Natural killer cell treated with Interleukin-12 subunit alpha and Interleukin-12 subunit beta and Interleukin-15 and Interleukin-18, amount 100 ng/mL, for 72 hours (primary cell): ENCODE measurements at regions not wholly inside any gene's neighbourhood (a gene's known extent, or its start where the extent isn't known, plus 50 kb on each side); places are given as distances from the start of the nearest gene placed in this dataset.
"Not testable (repeated sequence)": the region's sequence is repeated elsewhere in the genome, so short reads cannot be mapped to it uniquely, and the experiment has no call there.

ENCODE experiments used
- ATAC-seq, 2 donors: fragments of 150-1000 bp; cut with Tn5 transposase in 1 of 2; sonication (Bioruptor Pico), chemical (Tn5 transposase) in 1 of 2; 2 replicates each; pipeline ENCODE4 v1.10.0; 2021
- DNase-seq: peaks from one replicate; pipeline ENCODE4 v3.0.0; 2022; ENCODE audit warnings: low spot score
- H3K27ac Mint-ChIP-seq, 2 donors: 1 replicate in 1 of 2; 2 replicates in 1 of 2; pipeline ENCODE4 v1.8.0; 2022; ENCODE audit warnings: mixed read lengths in 2 of 2, mild to moderate bottlenecking in 1 of 2, moderate library complexity in 1 of 2
- H3K27me3 Mint-ChIP-seq, 2 donors: 1 replicate in 1 of 2; 2 replicates in 1 of 2; pipeline ENCODE4 v1.8.0; 2022; ENCODE audit warnings: mixed read lengths in 2 of 2
- H3K36me3 Mint-ChIP-seq: one replicate; pipeline ENCODE4 v1.8.0; 2022; ENCODE audit warnings: mixed read lengths
- H3K4me1 Mint-ChIP-seq, 2 donors: 1 replicate in 1 of 2; 2 replicates in 1 of 2; pipeline ENCODE4 v1.8.0; 2022; ENCODE audit warnings: low read depth in 2 of 2, mixed read lengths in 2 of 2, mild to moderate bottlenecking in 1 of 2
- H3K4me3 Mint-ChIP-seq: one replicate; pipeline ENCODE4 v1.8.0; 2022; ENCODE audit warnings: mixed read lengths
- H3K9me3 Mint-ChIP-seq: 2 replicates; pipeline ENCODE4 v1.8.0; 2022; ENCODE audit warnings: mixed read lengths

- no peaks in the 10 kb centered on the region for H3K9me3 Mint-ChIP-seq
- no peaks in the 10 kb centered on the region for H3K36me3 Mint-ChIP-seq
Measured at GRCh38 chr3:140769951-140770350, 92.1 kb downstream of the TRIM42 start.

GRCh38 chr3:140770977-140771667 lies 93.3 kb downstream of the TRIM42 start:
- no peaks in the 10 kb centered on the region for H3K4me1 Mint-ChIP-seq
- H3K27ac Mint-ChIP-seq = no peak overlapping the region
- no peaks in the 10 kb centered on the region for H3K36me3 Mint-ChIP-seq
- peaks cover 7 to 20% of the 10 kb centered on the region in 2 donors for H3K27me3 Mint-ChIP-seq
- no peaks in the 10 kb centered on the region for H3K9me3 Mint-ChIP-seq
- H3K4me3 Mint-ChIP-seq = no peak overlapping the region
- no peak for ATAC-seq
- no peak for DNase-seq

More at GRCh38 chr3:140769951-140770350, 92.1 kb downstream of the TRIM42 start:
- Mint-ChIP-seq H3K4me1 (no peaks in the 10 kb centered on the region), H3K27me3 (peaks cover 10 to 20% of the 10 kb centered on the region in 2 donors), H3K4me3 (no peak overlapping the region), H3K27ac (no peak overlapping the region)
- DNase-seq = no peak
- no peak for ATAC-seq

- H3K36me3 Mint-ChIP-seq = no peaks in the 10 kb centered on the region
- H3K27ac Mint-ChIP-seq = no peak overlapping the region
- DNase-seq = no peak
- H3K4me3 Mint-ChIP-seq = no peak overlapping the region
- H3K27me3 Mint-ChIP-seq = peaks cover 5 to 22% of the 10 kb centered on the region in 2 donors
- H3K4me1 Mint-ChIP-seq = no peaks in the 10 kb centered on the region
- no peak for ATAC-seq
- H3K9me3 Mint-ChIP-seq = peaks cover 5% of the 10 kb centered on the region
Measured at GRCh38 chr3:140777631-140778233, 99.9 kb downstream of the TRIM42 start.

- H3K27me3 Mint-ChIP-seq = peaks cover 7 to 15% of the 10 kb centered on the region in 2 donors
- DNase-seq (no peak), ATAC-seq (no peak)
- no peak overlapping the region for H3K4me3 Mint-ChIP-seq
- H3K36me3 Mint-ChIP-seq = peaks cover 10% of the 10 kb centered on the region
- H3K27ac Mint-ChIP-seq = no peak overlapping the region
- H3K4me1 Mint-ChIP-seq = no peaks in the 10 kb centered on the region
- H3K9me3 Mint-ChIP-seq = peaks cover 9% of the 10 kb centered on the region
Measured at GRCh38 chr3:140791368-140791767, 113.5 kb downstream of the TRIM42 start.

GRCh38 chr3:140794507-140794906 lies 116.6 kb downstream of the TRIM42 start:
- peaks cover 4 to 15% of the 10 kb centered on the region in 2 donors for H3K27me3 Mint-ChIP-seq
- ATAC-seq (no peak), DNase-seq (no peak)
- H3K27ac Mint-ChIP-seq = no peak overlapping the region
- H3K36me3 Mint-ChIP-seq = peaks cover 10% of the 10 kb centered on the region
- no peaks in the 10 kb centered on the region for H3K4me1 Mint-ChIP-seq
- no peak overlapping the region for H3K4me3 Mint-ChIP-seq
- H3K9me3 Mint-ChIP-seq = peaks cover 9% of the 10 kb centered on the region

DNA sequence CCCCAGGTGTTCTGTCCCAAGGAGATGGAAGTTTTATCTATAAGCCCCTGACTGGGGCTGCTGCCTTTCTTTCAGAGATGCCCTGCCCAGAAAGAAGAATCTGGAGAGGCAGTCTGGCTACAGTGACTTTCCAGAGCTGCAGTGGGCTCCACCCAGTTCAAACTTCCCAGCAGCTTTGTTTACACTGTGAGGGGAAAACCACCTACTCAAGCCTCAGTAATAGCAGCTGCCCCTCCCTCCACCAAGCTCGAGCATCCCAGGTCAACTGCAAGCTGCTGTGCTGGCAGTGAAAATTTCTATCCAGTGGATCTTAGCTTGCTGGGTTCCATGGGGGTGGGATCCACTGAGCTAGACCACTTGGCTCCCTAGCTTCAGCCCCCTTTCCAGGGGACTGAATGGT lies 125.0 kb downstream of the TRIM42 start:
- peaks cover 14% of the 10 kb centered on the region for H3K9me3 Mint-ChIP-seq
- not testable (repeated sequence) for H3K36me3 Mint-ChIP-seq, DNase-seq, ATAC-seq, H3K27ac Mint-ChIP-seq, H3K4me1 Mint-ChIP-seq, H3K4me3 Mint-ChIP-seq
- H3K27me3 Mint-ChIP-seq = peaks cover 0 to 10% of the 10 kb centered on the region in 2 donors

GRCh38 chr3:140809316-140809715 lies 131.5 kb downstream of the TRIM42 start:
- Mint-ChIP-seq H3K9me3 (peaks cover 8% of the 10 kb centered on the region), H3K27me3 (peaks cover 2 to 30% of the 10 kb centered on the region in 2 donors), H3K4me3 (no peak overlapping the region), H3K36me3 (peaks cover 4% of the 10 kb centered on the region), H3K27ac (no peak overlapping the region), H3K4me1 (no peaks in the 10 kb centered on the region)
- DNase-seq (no peak), ATAC-seq (no peak)

- H3K27me3 Mint-ChIP-seq = peaks cover 2 to 35% of the 10 kb centered on the region in 2 donors
- no peak for ATAC-seq
- DNase-seq = no peak
- no peak overlapping the region for H3K27ac Mint-ChIP-seq
- H3K9me3 Mint-ChIP-seq = no peaks in the 10 kb centered on the region
- H3K36me3 Mint-ChIP-seq = no peaks in the 10 kb centered on the region
- no peak overlapping the region for H3K4me3 Mint-ChIP-seq
- H3K4me1 Mint-ChIP-seq = no peaks in the 10 kb centered on the region
Measured at GRCh38 chr3:140816372-140817195, 125.1 kb upstream of the SLC25A36 start.

DNA sequence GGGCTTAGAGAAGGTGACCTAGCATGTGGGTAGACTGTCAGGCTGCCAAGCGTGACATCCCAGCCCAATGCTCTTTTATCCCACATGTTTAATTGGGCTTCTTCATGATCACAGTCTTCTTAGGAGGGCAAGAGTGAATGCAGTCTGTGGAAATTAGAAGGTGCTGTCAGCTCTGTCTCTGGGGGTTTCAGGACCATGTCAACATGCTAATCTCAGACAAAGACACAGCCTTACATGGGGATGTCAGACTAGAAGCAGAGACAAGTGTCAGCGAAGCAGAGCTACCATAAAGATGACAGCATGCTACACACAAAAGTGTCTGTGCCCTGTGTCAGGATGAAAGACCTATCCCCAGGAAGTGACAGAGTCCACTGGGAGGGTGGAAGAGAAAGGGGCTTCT lies 120.1 kb upstream of the SLC25A36 start:
- no peak for ATAC-seq
- H3K9me3 Mint-ChIP-seq = no peaks in the 10 kb centered on the region
- H3K4me1 Mint-ChIP-seq = no peaks in the 10 kb centered on the region
- no peak for DNase-seq
- no peak overlapping the region for H3K27ac Mint-ChIP-seq
- peaks cover 2 to 30% of the 10 kb centered on the region in 2 donors for H3K27me3 Mint-ChIP-seq
- H3K36me3 Mint-ChIP-seq = no peaks in the 10 kb centered on the region
- no peak overlapping the region for H3K4me3 Mint-ChIP-seq

GRCh38 chr3:140822401-140823047 lies 119.1 kb upstream of the SLC25A36 start:
- no peaks in the 10 kb centered on the region for H3K9me3 Mint-ChIP-seq
- no peaks in the 10 kb centered on the region for H3K36me3 Mint-ChIP-seq
- peaks cover 2 to 29% of the 10 kb centered on the region in 2 donors for H3K27me3 Mint-ChIP-seq
- no peaks in the 10 kb centered on the region for H3K4me1 Mint-ChIP-seq
- ATAC-seq (no peak), DNase-seq (no peak)
- H3K27ac Mint-ChIP-seq = no peak overlapping the region
- no peak overlapping the region for H3K4me3 Mint-ChIP-seq

DNA sequence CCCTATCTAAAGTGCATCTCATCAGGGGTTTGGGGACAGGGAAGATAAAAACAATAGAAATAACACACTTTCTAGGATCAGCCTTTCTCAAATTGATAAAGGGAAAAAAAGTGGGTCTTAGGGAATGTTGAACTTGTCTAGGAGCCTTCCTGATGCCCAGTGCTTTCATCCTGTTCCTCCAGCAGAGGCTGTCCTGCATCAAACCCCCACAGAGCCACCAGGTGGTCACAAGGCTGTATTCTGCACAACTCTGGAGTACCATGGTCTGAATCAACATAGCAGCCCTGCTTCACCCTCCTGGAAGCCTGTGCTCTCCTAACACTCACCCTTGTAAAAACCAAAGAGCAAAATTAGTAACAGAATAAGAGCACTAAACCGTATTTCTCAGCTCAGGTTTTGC lies 118.5 kb upstream of the SLC25A36 start:
- no peak overlapping the region for H3K4me3 Mint-ChIP-seq
- H3K9me3 Mint-ChIP-seq = no peaks in the 10 kb centered on the region
- no peak for ATAC-seq
- no peaks in the 10 kb centered on the region for H3K4me1 Mint-ChIP-seq
- peaks cover 2 to 29% of the 10 kb centered on the region in 2 donors for H3K27me3 Mint-ChIP-seq
- no peak overlapping the region for H3K27ac Mint-ChIP-seq
- no peaks in the 10 kb centered on the region for H3K36me3 Mint-ChIP-seq
- DNase-seq = no peak

DNA sequence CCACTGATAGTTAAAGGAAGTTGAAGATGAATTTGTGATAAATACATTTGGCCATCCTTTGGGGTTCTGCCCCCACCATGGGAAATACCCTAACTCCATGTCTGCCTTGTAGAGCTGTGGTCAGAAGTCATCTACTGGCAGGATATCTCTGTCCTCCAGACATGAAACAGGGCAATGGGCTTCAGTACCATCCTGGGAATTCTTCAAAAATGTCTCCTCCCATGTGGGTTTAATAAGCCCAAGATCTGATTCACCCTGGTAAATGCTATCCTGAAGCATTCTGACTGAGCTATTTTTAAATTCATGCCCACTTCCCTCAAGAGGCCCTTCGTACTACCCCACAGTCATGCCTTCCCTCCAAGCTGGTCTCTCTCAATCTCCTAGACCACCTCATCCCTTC lies 113.7 kb upstream of the SLC25A36 start:
- no peak overlapping the region for H3K27ac Mint-ChIP-seq
- ATAC-seq (no peak), DNase-seq (no peak)
- H3K4me3 Mint-ChIP-seq = no peak overlapping the region
- H3K27me3 Mint-ChIP-seq = peaks cover 5 to 8% of the 10 kb centered on the region in 2 donors
- no peaks in the 10 kb centered on the region for H3K36me3 Mint-ChIP-seq
- no peaks in the 10 kb centered on the region for H3K4me1 Mint-ChIP-seq
- no peaks in the 10 kb centered on the region for H3K9me3 Mint-ChIP-seq

GRCh38 chr3:140828585-140828984 lies 113.1 kb upstream of the SLC25A36 start:
- no peaks in the 10 kb centered on the region for H3K9me3 Mint-ChIP-seq
- H3K27ac Mint-ChIP-seq = no peak overlapping the region
- DNase-seq = no peak
- H3K27me3 Mint-ChIP-seq = peaks cover 7 to 10% of the 10 kb centered on the region in 2 donors
- no peak overlapping the region for H3K4me3 Mint-ChIP-seq
- ATAC-seq = no peak
- H3K36me3 Mint-ChIP-seq = no peaks in the 10 kb centered on the region
- no peaks in the 10 kb centered on the region for H3K4me1 Mint-ChIP-seq
